Fibroblast of lung (primary cell): ENCODE measurements at regions not wholly inside any gene's neighbourhood (a gene's known extent, or its start where the extent isn't known, plus 50 kb on each side); places are given as distances from the start of the nearest gene placed in this dataset.

ENCODE experiments used
- DNase-seq, 2 donors: peaks; one replicate each; pipeline versions ENCODE4 v3.0.0 to v3.0.0-alpha.2; 2010; ENCODE audit warnings: low read depth in 2 of 2
- H2AFZ ChIP-seq: 2 replicates; pipeline ENCODE4 v1.5.1; 2012; ENCODE audit warnings: low read length, control low read depth, inconsistent platforms
- H3K27ac ChIP-seq: 2 replicates; pipeline ENCODE4 v1.5.1; 2011; ENCODE audit warnings: low read length, control low read depth; ENCODE audit not compliant: insufficient read depth
- H3K27me3 ChIP-seq: 2 replicates; pipeline ENCODE4 v1.5.1; 2011; ENCODE audit warnings: mild to moderate bottlenecking, low read length; ENCODE audit not compliant: control insufficient read depth, insufficient read depth
- H3K36me3 ChIP-seq: 2 replicates; pipeline ENCODE4 v1.5.1; 2011; ENCODE audit warnings: low read length; ENCODE audit not compliant: control insufficient read depth, insufficient read depth
- H3K4me1 ChIP-seq: 2 replicates; pipeline ENCODE4 v1.5.1; 2011; ENCODE audit warnings: low read length; ENCODE audit not compliant: control insufficient read depth, insufficient read depth; ENCODE audit errors: extremely low read depth
- H3K4me2 ChIP-seq: 2 replicates; pipeline ENCODE4 v1.5.1; 2011; ENCODE audit warnings: low read length, control low read depth; ENCODE audit not compliant: insufficient read depth; ENCODE audit errors: extremely low read depth
- H3K4me3 ChIP-seq, 4 experiments: fragments of 200-600 bp in 1 of 4; sonication (generic) in 1 of 4; replicated peaks in 1 of 4; 2 replicates each; pipeline ENCODE4 v1.5.1; 2011 to 2016; ENCODE audit warnings: low read length in 4 of 4, low read depth in 3 of 4, mild to moderate bottlenecking in 3 of 4, control low read depth in 2 of 4, inconsistent platforms in 1 of 4, mixed read lengths in 1 of 4; ENCODE audit not compliant: insufficient read depth in 1 of 4; ENCODE audit errors: control extremely low read depth in 1 of 4
- H3K79me2 ChIP-seq: 2 replicates; pipeline ENCODE4 v1.5.1; 2012; ENCODE audit warnings: mild to moderate bottlenecking, low read length, inconsistent platforms; ENCODE audit not compliant: control insufficient read depth, insufficient read depth
- H3K9ac ChIP-seq: 2 replicates; pipeline ENCODE4 v1.5.1; 2011; ENCODE audit warnings: mild to moderate bottlenecking, low read length, control low read depth; ENCODE audit not compliant: insufficient read depth
- H3K9me3 ChIP-seq: 2 replicates; pipeline ENCODE4 v1.5.1; 2012; ENCODE audit warnings: low read depth, low read length; ENCODE audit not compliant: control insufficient read depth, insufficient read depth
- H4K20me1 ChIP-seq: 2 replicates; pipeline ENCODE4 v1.5.1; 2011; ENCODE audit warnings: low read length; ENCODE audit not compliant: control insufficient read depth, insufficient read depth; ENCODE audit errors: extremely low read depth
- CTCF ChIP-seq, 2 donors: IDR thresholded peaks in 1 of 2; conservative IDR thresholded peaks in 1 of 2; 1 replicate in 1 of 2; 2 replicates in 1 of 2; pipeline ENCODE4 v1.5.1; 2011 to 2012; ENCODE audit warnings: low read length in 2 of 2, control low read depth in 1 of 2, inconsistent platforms in 1 of 2, low read depth in 1 of 2, mild to moderate bottlenecking in 1 of 2
- EZH2 ChIP-seq: IDR thresholded peaks from 2 replicates; pipeline ENCODE4 v1.5.1; 2012; ENCODE audit warnings: low read length, control low read depth, mild to moderate bottlenecking; ENCODE audit errors: missing control alignments

- no peak for DNase-seq
These were observed 122.0 kb upstream of the RGMA start for GRCh38 chr15:93210995-93211394.

GRCh38 chr15:93209690-93210445 is 120.9 kb upstream of the RGMA start:
- H3K4me3 ChIP-seq: no peak overlapping the region
- no peaks in the 10 kb centered on the region for H3K4me1 ChIP-seq
- H3K4me2 ChIP-seq: no peak overlapping the region
- no peaks in the 10 kb centered on the region for H3K9me3 ChIP-seq
- no peak overlapping the region for H3K9ac ChIP-seq
- H2AFZ ChIP-seq: no peak overlapping the region
- TF ChIP-seq CTCF (conservative IDR thresholded peaks at IDR 0.05 in 1 of 2, IDR thresholded peaks at IDR 0.05 in 1 of 2; ENCODE audit: low read depth in 1 of 2, low read length in 2 of 2): no peak
- no peak for TF ChIP-seq EZH2
- no peaks in the 10 kb centered on the region for H3K27me3 ChIP-seq
- no peaks in the 10 kb centered on the region for H4K20me1 ChIP-seq
- DNase-seq: peak in 1 of 2 donors; percentile 5
- H3K79me2 ChIP-seq: no peaks in the 10 kb centered on the region
- no peak overlapping the region for H3K27ac ChIP-seq
- H3K36me3 ChIP-seq: no peaks in the 10 kb centered on the region

More at GRCh38 chr15:93210995-93211394, 122.0 kb upstream of the RGMA start:
- Histone ChIP-seq H2AFZ (no peak overlapping the region), H3K9me3 (no peaks in the 10 kb centered on the region), H3K9ac (no peak overlapping the region), H3K79me2 (no peaks in the 10 kb centered on the region), H3K27ac (no peak overlapping the region), H3K4me3 (no peak overlapping the region), H4K20me1 (no peaks in the 10 kb centered on the region), H3K36me3 (no peaks in the 10 kb centered on the region), H3K4me1 (no peaks in the 10 kb centered on the region), H3K4me2 (no peak overlapping the region), H3K27me3 (no peaks in the 10 kb centered on the region)
- TF ChIP-seq CTCF (conservative IDR thresholded peaks at IDR 0.05 in 1 of 2, IDR thresholded peaks at IDR 0.05 in 1 of 2; ENCODE audit: low read depth in 1 of 2, low read length in 2 of 2): no peak
- TF ChIP-seq EZH2: no peak

- H3K27me3 ChIP-seq: no peaks in the 10 kb centered on the region
- no peak overlapping the region for H3K27ac ChIP-seq
- H3K4me2 ChIP-seq: no peak overlapping the region
- H3K79me2 ChIP-seq: no peaks in the 10 kb centered on the region
- H2AFZ ChIP-seq: no peak overlapping the region
- H3K4me1 ChIP-seq: no peaks in the 10 kb centered on the region
- no peak for DNase-seq
- H3K4me3 ChIP-seq: no peak overlapping the region
- TF ChIP-seq CTCF (conservative IDR thresholded peaks at IDR 0.05 in 1 of 2, IDR thresholded peaks at IDR 0.05 in 1 of 2; ENCODE audit: low read depth in 1 of 2, low read length in 2 of 2) (no peak), EZH2 (no peak)
- H3K9ac ChIP-seq: no peak overlapping the region
- H3K36me3 ChIP-seq: no peaks in the 10 kb centered on the region
- H4K20me1 ChIP-seq: no peaks in the 10 kb centered on the region
- H3K9me3 ChIP-seq: no peaks in the 10 kb centered on the region
These were observed 117.9 kb upstream of the RGMA start for GRCh38 chr15:93206893-93207292.
